Neuronal stem cell (in vitro differentiated cells): ENCODE measurements at regions not wholly inside any gene's neighbourhood (a gene's known extent, or its start where the extent isn't known, plus 50 kb on each side); places are given as distances from the start of the nearest gene placed in this dataset.

Experiments
- DNase-seq: peaks from one replicate; pipeline ENCODE4 v3.0.0-alpha.2; 2013; ENCODE audit warnings: low spot score
- H2AFZ ChIP-seq: one replicate; pipeline ENCODE4 v1.6.1; 2013; ENCODE audit warnings: mild to moderate bottlenecking, low read length, inconsistent platforms
- H2AK5ac ChIP-seq: 2 replicates; pipeline ENCODE4 v1.6.1; 2013; ENCODE audit warnings: low read depth, mild to moderate bottlenecking, inconsistent platforms, low read length, moderate library complexity, mixed read lengths
- H2BK120ac ChIP-seq: 2 replicates; pipeline ENCODE4 v1.6.1; 2013; ENCODE audit warnings: low read depth, mild to moderate bottlenecking, inconsistent platforms, low read length, moderate library complexity, mixed read lengths
- H2BK12ac ChIP-seq: one replicate; pipeline ENCODE4 v1.6.1; 2013; ENCODE audit warnings: low read length, inconsistent platforms
- H2BK15ac ChIP-seq: 2 replicates; pipeline ENCODE4 v1.6.1; 2013; ENCODE audit warnings: mild to moderate bottlenecking, low read length, inconsistent platforms, mixed read lengths
- H2BK5ac ChIP-seq: one replicate; pipeline ENCODE4 v1.6.1; 2013; ENCODE audit warnings: inconsistent platforms, mild to moderate bottlenecking, low read length, moderate library complexity
- H3K14ac ChIP-seq: one replicate; pipeline ENCODE4 v1.6.1; 2013; ENCODE audit warnings: low read length, inconsistent platforms
- H3K18ac ChIP-seq: 2 replicates; pipeline ENCODE4 v1.6.1; 2013; ENCODE audit warnings: low read length, inconsistent platforms
- H3K23ac ChIP-seq: 2 replicates; pipeline ENCODE4 v1.6.1; 2013; ENCODE audit warnings: low read depth, mild to moderate bottlenecking, mixed read lengths, low read length, inconsistent platforms; ENCODE audit not compliant: poor library complexity
- H3K27ac ChIP-seq: replicated peaks from 3 replicates; pipeline ENCODE4 v1.5.1; 2013; ENCODE audit warnings: low read length, inconsistent platforms
- H3K27me3 ChIP-seq, 3 experiments: 2 replicates each; pipeline ENCODE4 v1.6.1; 2013; ENCODE audit warnings: low read length in 3 of 3, mild to moderate bottlenecking in 2 of 3, inconsistent platforms in 1 of 3, low read depth in 1 of 3, mixed read lengths in 1 of 3, moderate library complexity in 1 of 3; ENCODE audit not compliant: control insufficient read depth in 3 of 3, insufficient read depth in 3 of 3
- H3K36me3 ChIP-seq, 2 donors: replicated peaks in 1 of 2; 2 replicates each; pipeline ENCODE4 v1.6.1; 2013; ENCODE audit warnings: low read length in 2 of 2; ENCODE audit not compliant: control insufficient read depth in 2 of 2, insufficient read depth in 2 of 2
- H3K4ac ChIP-seq: 2 replicates; pipeline ENCODE4 v1.6.1; 2013; ENCODE audit warnings: inconsistent platforms, mild to moderate bottlenecking, low read length, moderate library complexity
- H3K4me1 ChIP-seq, 2 donors: 1 replicate in 1 of 2; 2 replicates in 1 of 2; pipeline ENCODE4 v1.6.1; 2013; ENCODE audit warnings: low read length in 2 of 2, low read depth in 1 of 2; ENCODE audit not compliant: control insufficient read depth in 2 of 2, insufficient read depth in 1 of 2
- H3K4me2 ChIP-seq: one replicate; pipeline ENCODE4 v1.6.1; 2013; ENCODE audit warnings: mild to moderate bottlenecking, low read length, inconsistent platforms; ENCODE audit not compliant: insufficient read depth, poor library complexity, severe bottlenecking
- H3K4me3 ChIP-seq, 2 donors: 2 replicates each; pipeline ENCODE4 v1.5.1; 2013; ENCODE audit warnings: low read length in 2 of 2, mild to moderate bottlenecking in 2 of 2, inconsistent platforms in 1 of 2, moderate library complexity in 1 of 2
- H3K79me1 ChIP-seq: one replicate; pipeline ENCODE4 v1.6.1; 2013; ENCODE audit warnings: low read depth, mild to moderate bottlenecking, inconsistent platforms, low read length, moderate library complexity
- H3K9ac ChIP-seq: one replicate; pipeline ENCODE4 v1.6.1; 2013; ENCODE audit warnings: mild to moderate bottlenecking, low read depth, low read length, inconsistent platforms; ENCODE audit not compliant: poor library complexity
- H3K9me3 ChIP-seq, 2 donors: replicated peaks in 1 of 2; 2 replicates each; pipeline versions ENCODE3 to v1.6.1; 2013; ENCODE audit warnings: low read length in 2 of 2, mild to moderate bottlenecking in 2 of 2, inconsistent platforms in 1 of 2, low read depth in 1 of 2, mixed read lengths in 1 of 2, moderate library complexity in 1 of 2; ENCODE audit not compliant: control insufficient read depth in 2 of 2, insufficient read depth in 1 of 2
- H4K8ac ChIP-seq: one replicate; pipeline ENCODE4 v1.6.1; 2013; ENCODE audit warnings: low read depth, mild to moderate bottlenecking, inconsistent platforms, low read length, moderate library complexity
- H4K91ac ChIP-seq: one replicate; pipeline ENCODE4 v1.6.1; 2013; ENCODE audit warnings: low read length, low read depth, mild to moderate bottlenecking, inconsistent platforms; ENCODE audit not compliant: poor library complexity
- WGBS, 2 donors: extraction: QIAGEN DNeasy Blood & Tissue Kit; methylation state at CpG; one replicate each; pipeline ENCODE4 v1.1.7; 2013; ENCODE audit warnings: missing lambda C conversion rate in 2 of 2, mixed read lengths in 1 of 2; ENCODE audit not compliant: insufficient read length in 2 of 2, insufficient replicate concordance in 1 of 2; ENCODE audit errors: extremely low coverage in 2 of 2; 5-methylcytosine and 5-hydroxymethylcytosine counted together

GRCh38 chr2:188039307-188039706 is 252.4 kb upstream of the GULP1 start:
- Histone ChIP-seq H2BK120ac (no peak overlapping the region), H2BK12ac (no peak overlapping the region), H2BK5ac (no peak overlapping the region), H3K9me3 (no peaks in the 10 kb centered on the region), H3K4me2 (no peak overlapping the region), H3K79me1 (no peaks in the 10 kb centered on the region), H2AK5ac (no peak overlapping the region), H3K4ac (no peak overlapping the region), H3K14ac (no peak overlapping the region), H3K4me3 (no peak overlapping the region), H3K4me1 (no peaks in the 10 kb centered on the region), H3K23ac (no peak overlapping the region), H4K91ac (no peak overlapping the region), H3K18ac (no peak overlapping the region), H3K27me3 (no peaks in the 10 kb centered on the region), H4K8ac (no peak overlapping the region), H2BK15ac (no peak overlapping the region), H3K9ac (no peak overlapping the region), H3K27ac (no peak overlapping the region), H3K36me3 (no peaks in the 10 kb centered on the region), H2AFZ (no peak overlapping the region)
- DNase-seq: no peak

GRCh38 chr2:188042412-188042811 is 249.3 kb upstream of the GULP1 start:
- H2BK12ac ChIP-seq: no peak overlapping the region
- H4K91ac ChIP-seq: no peak overlapping the region
- H3K18ac ChIP-seq: no peak overlapping the region
- no peaks in the 10 kb centered on the region for H3K36me3 ChIP-seq
- H3K4me2 ChIP-seq: no peak overlapping the region
- H3K79me1 ChIP-seq: no peaks in the 10 kb centered on the region
- DNase-seq: no peak
- H2AK5ac ChIP-seq: no peak overlapping the region
- no peak overlapping the region for H3K27ac ChIP-seq
- no peak overlapping the region for H3K14ac ChIP-seq
- no peaks in the 10 kb centered on the region for H3K4me1 ChIP-seq
- no peak overlapping the region for H2BK5ac ChIP-seq
- H3K9ac ChIP-seq: no peak overlapping the region
- H2AFZ ChIP-seq: peak overlapping the region; percentile 46
- no peaks in the 10 kb centered on the region for H3K9me3 ChIP-seq
- H2BK120ac ChIP-seq: no peak overlapping the region
- H3K23ac ChIP-seq: no peak overlapping the region
- H2BK15ac ChIP-seq: no peak overlapping the region
- H4K8ac ChIP-seq: no peak overlapping the region
- H3K27me3 ChIP-seq: no peaks in the 10 kb centered on the region
- no peak overlapping the region for H3K4ac ChIP-seq
- H3K4me3 ChIP-seq: no peak overlapping the region

DNA sequence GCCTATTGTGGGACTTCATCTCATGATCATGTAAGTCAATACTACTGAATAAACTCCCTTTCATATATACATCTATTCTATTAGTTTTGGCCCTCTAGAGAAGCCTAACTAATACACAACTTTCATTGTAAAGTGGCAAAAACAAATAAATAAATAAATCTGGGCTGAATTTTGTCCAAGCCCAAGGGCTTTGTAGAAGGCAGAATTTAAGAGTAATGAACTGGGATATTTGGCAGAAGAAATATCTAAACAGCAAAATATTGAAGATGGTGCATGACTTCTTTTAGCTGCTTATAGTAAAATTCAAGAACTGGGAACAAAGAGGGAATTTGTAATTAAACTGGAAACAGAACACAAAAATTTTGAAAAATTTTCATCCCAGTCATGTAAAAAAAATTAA is 246.7 kb upstream of the GULP1 start:
- H3K4me3 ChIP-seq: no peak overlapping the region
- no peak overlapping the region for H3K9ac ChIP-seq
- H3K27me3 ChIP-seq: no peaks in the 10 kb centered on the region
- no peak overlapping the region for H3K4me2 ChIP-seq
- no peak overlapping the region for H2BK12ac ChIP-seq
- no peak for DNase-seq
- H2AFZ ChIP-seq: no peak overlapping the region
- H2BK15ac ChIP-seq: no peak overlapping the region
- no peak overlapping the region for H2BK5ac ChIP-seq
- H3K79me1 ChIP-seq: no peaks in the 10 kb centered on the region
- H3K23ac ChIP-seq: no peak overlapping the region
- no peak overlapping the region for H4K91ac ChIP-seq
- H3K18ac ChIP-seq: no peak overlapping the region
- H3K4me1 ChIP-seq: no peaks in the 10 kb centered on the region
- no peak overlapping the region for H2BK120ac ChIP-seq
- H3K36me3 ChIP-seq: no peaks in the 10 kb centered on the region
- no peak overlapping the region for H3K27ac ChIP-seq
- no peak overlapping the region for H3K4ac ChIP-seq
- H4K8ac ChIP-seq: no peak overlapping the region
- H2AK5ac ChIP-seq: no peak overlapping the region
- H3K9me3 ChIP-seq: no peaks in the 10 kb centered on the region
- no peak overlapping the region for H3K14ac ChIP-seq

DNA sequence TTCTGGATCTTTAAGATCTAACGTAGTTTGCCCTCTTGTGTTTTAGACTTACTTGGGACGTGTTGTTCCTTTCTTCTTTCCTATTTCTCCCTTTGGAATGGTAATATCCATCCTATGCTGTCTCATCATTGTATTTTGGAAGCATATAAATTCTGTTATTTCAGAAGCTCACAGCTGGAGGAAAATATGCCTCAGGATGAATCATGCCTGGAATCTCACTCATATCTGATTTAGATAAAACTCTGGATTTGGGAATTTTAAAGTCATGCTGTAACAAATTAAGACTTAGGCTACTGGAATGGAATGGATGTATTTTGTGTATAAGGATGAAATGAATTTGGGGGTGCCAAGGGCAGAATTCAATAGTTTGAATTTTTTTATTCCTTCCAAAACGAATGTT is 245.2 kb upstream of the GULP1 start:
- Histone ChIP-seq H3K4me3 (no peak overlapping the region), H3K23ac (no peak overlapping the region), H4K91ac (no peak overlapping the region), H4K8ac (no peak overlapping the region), H2BK12ac (no peak overlapping the region), H3K9ac (no peak overlapping the region), H2BK120ac (no peak overlapping the region), H3K4me1 (no peaks in the 10 kb centered on the region), H3K18ac (no peak overlapping the region), H3K14ac (no peak overlapping the region), H2AFZ (no peak overlapping the region), H2AK5ac (no peak overlapping the region), H3K4me2 (no peak overlapping the region), H2BK5ac (no peak overlapping the region), H3K79me1 (no peaks in the 10 kb centered on the region), H3K9me3 (no peaks in the 10 kb centered on the region), H3K27me3 (no peaks in the 10 kb centered on the region), H3K36me3 (no peaks in the 10 kb centered on the region), H3K4ac (no peak overlapping the region), H3K27ac (no peak overlapping the region), H2BK15ac (no peak overlapping the region)
- no peak for DNase-seq
- WGBS, 2 donors: no CpG with 5 or more reads among the region's 3 CpGs
